ENCODE measurements at regions not wholly inside any gene's neighbourhood (a gene's known extent, or its start where the extent isn't known, plus 50 kb on each side); places are given as distances from the start of the nearest gene placed in this dataset.

DNA sequence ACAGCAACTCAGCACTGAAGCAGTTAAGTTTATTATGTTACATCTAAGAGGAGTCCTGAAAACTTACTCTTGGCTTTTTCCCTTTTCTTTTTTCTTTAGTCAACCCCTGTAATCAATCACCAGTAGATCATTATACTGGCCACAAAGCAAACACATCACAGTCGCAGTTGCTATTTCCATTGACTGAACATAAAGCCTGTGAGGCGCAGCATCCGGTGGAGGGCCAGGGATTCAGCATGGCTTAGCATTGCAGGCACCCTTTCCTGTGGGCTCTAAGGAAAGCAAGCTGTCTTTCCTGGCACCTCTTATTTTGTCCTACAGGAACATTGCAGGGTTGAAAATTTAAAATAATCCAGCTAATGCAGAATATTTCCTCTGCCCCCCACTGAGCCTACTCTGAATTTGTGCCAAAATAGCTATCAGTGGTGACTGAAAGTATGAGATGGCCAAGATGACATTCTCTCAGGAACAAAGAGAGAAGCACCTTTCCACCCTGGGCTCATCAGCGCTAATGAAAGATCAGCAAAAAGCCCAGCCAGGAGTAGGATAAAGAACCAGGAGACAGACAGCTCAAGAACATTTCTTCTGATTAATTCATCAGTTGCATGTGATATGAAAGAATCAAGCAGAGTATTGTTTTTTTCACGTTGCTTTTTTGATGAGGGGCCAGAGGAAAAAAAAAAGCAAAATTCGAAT lies 85.3 kb upstream of the SULT1C3 start (continued):
- TF ChIP-seq ZNF644 (tag; IDR thresholded peaks at IDR 0.05; ENCODE audit: low read depth): no peak

DNA sequence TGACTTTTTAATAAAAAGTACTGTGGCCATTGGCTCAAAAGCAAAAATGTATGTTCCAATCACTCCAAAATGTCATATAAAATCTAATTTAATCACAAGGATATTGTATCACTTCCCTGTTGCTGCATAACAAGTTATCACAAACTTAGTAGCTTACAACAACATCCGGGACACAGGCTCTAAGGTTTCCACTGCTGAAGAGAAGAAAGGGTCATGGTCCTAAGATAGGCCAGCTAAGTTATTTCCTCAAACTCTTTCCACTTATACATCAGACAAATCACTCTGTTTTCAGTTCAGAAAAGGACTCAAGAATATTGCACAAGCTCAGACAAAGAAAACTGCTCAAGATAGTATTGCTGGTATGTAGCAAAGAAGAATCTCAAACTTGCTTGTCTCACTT lies 78.5 kb upstream of the SULT1C3 start:
- 0% methylated on average over 1 of the region's 1 CpG for WGBS (ENCODE audit: insufficient coverage, low coverage, missing lambda C conversion rate)
- no peaks in the 10 kb centered on the region for H3K4me1 ChIP-seq (replicated peaks in 1 of 2; ENCODE audit: control insufficient read depth in 2 of 2, insufficient read depth in 2 of 2, low read length in 2 of 2)
- no peaks in the 10 kb centered on the region for H3K36me3 ChIP-seq (ENCODE audit: control insufficient read depth, insufficient read depth, low read length)
- no peak for TF ChIP-seq OTX1 (CRISPR knock-in tag; IDR thresholded peaks at IDR 0.05)
- TF ChIP-seq MYNN (IDR thresholded peaks at IDR 0.05): no peak
- TF ChIP-seq MYNN (CRISPR knock-in tag; IDR thresholded peaks at IDR 0.05): no peak
- no peak for TF ChIP-seq NBN (IDR thresholded peaks at IDR 0.05; ENCODE audit: low read depth)
- TF ChIP-seq ELK3 (CRISPR knock-in tag; IDR thresholded peaks at IDR 0.05): no peak
- TF ChIP-seq ZSCAN32 (CRISPR knock-in tag; IDR thresholded peaks at IDR 0.05): no peak
- TF ChIP-seq RBM15 (IDR thresholded peaks at IDR 0.05; ENCODE audit: insufficient read depth, low read length): no peak
- no peak for TF ChIP-seq DDX20 (tag; IDR thresholded peaks at IDR 0.05; ENCODE audit: low read depth)
- TF ChIP-seq, protein P1, sequence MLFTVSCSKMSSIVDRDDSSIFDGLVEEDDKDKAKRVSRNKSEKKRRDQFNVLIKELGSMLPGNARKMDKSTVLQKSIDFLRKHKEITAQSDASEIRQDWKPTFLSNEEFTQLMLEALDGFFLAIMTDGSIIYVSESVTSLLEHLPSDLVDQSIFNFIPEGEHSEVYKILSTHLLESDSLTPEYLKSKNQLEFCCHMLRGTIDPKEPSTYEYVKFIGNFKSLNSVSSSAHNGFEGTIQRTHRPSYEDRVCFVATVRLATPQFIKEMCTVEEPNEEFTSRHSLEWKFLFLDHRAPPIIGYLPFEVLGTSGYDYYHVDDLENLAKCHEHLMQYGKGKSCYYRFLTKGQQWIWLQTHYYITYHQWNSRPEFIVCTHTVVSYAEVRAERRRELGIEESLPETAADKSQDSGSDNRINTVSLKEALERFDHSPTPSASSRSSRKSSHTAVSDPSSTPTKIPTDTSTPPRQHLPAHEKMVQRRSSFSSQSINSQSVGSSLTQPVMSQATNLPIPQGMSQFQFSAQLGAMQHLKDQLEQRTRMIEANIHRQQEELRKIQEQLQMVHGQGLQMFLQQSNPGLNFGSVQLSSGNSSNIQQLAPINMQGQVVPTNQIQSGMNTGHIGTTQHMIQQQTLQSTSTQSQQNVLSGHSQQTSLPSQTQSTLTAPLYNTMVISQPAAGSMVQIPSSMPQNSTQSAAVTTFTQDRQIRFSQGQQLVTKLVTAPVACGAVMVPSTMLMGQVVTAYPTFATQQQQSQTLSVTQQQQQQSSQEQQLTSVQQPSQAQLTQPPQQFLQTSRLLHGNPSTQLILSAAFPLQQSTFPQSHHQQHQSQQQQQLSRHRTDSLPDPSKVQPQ (CRISPR knock-in tag; IDR thresholded peaks at IDR 0.05; ENCODE audit: borderline replicate concordance): no peak
- no peak for TF ChIP-seq XRCC3 (IDR thresholded peaks at IDR 0.05)
- FAIRE-seq: no peak
- H3K27me3 ChIP-seq (ENCODE audit: control insufficient read depth in 2 of 2, insufficient read depth in 2 of 2, low read length in 2 of 2): no peaks in the 10 kb centered on the region
- no peaks in the 10 kb centered on the region for H3K9me1 ChIP-seq (ENCODE audit: control insufficient read depth, insufficient read depth, low read length)
- ChIA-PET POLR2A (interaction anchor here (0.7 kb wide), 1 partner anchor 61 kb away, joined by 3 read pairs; no protein-coding TSS in a partner anchor), CTCF (ENCODE audit: low intra/inter-chr PET ratio) (no interaction called here)
- no peaks in the 10 kb centered on the region for H4K20me1 ChIP-seq (replicated peaks; ENCODE audit: control insufficient read depth, insufficient read depth, low read length)
- ATAC-seq: no peak
- no peak overlapping the region for H3K4me3 ChIP-seq
- intact Hi-C loops (cut with micrococcal nuclease) (no loop called here), in situ Hi-C loops (cut with MboI) (no loop called here)
- no peaks in the 10 kb centered on the region for H3K9me3 ChIP-seq (replicated peaks; ENCODE audit: control insufficient read depth, insufficient read depth, low read depth, low read length)
- H3K9ac ChIP-seq (ENCODE audit: insufficient read depth in 1 of 2, low read depth in 2 of 2, low read length in 2 of 2): no peak overlapping the region
- H2AFZ ChIP-seq (ENCODE audit: low read depth, low read length): no peak overlapping the region
- H3K27ac ChIP-seq (ENCODE audit: extremely low read depth, low read depth, low read length): no peak overlapping the region
- DNase-seq (ENCODE audit: extremely low read depth in 1 of 4, low spot score in 3 of 4): no peak
- H3K4me2 ChIP-seq (ENCODE audit: insufficient read depth, low read length): no peak overlapping the region
- BruUV-seq (replicated peaks): no TSS peak
- H3K79me2 ChIP-seq (ENCODE audit: control insufficient read depth, insufficient read depth, low read length): no peaks in the 10 kb centered on the region
